ENCODE measurements at regions not wholly inside any gene's neighbourhood (a gene's known extent, or its start where the extent isn't known, plus 50 kb on each side); places are given as distances from the start of the nearest gene placed in this dataset.

DNA sequence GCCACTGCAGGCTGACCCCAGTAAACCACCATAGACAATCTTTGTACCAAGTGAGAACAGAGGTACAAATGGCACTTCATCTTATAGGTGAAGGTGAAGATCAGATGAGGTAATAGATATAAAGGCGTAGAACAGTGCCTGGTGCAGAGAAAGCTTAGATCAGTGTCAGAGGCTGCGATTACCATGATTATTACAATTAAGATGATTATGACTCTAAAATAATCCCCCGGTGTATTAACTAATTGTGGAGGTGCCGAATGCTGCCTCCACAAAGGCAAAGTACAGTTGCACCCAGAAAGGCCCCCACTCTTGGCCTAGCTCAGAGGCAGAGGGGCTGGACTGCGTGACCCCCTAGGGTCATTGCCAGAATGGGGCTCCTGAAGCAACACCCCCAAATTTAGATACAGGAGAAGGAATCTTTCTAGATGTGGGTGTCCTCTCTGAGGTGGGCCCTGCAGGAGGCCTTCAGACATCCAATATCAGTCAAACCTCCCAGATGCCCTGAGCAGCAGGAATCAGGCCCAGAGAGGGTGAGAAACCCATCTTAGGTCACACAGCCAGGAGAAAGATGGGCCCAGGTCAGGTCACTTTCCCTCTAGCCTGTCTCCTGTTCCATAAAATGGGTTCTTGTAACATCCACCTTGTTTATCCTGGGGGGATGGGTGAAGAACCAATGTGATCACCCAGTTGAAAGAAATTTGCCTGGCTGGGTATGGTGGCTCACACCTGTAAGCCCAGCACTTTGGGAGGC is 139.8 kb downstream of the PHETA1 start:
- TF ChIP-seq TEAD4 (IDR thresholded peaks at IDR 0.05), result no peak
- TF ChIP-seq EGR1 (IDR thresholded peaks at IDR 0.05), result no peak
- no peak for TF ChIP-seq CEBPB (IDR thresholded peaks at IDR 0.05)
- no peak for TF ChIP-seq ZBTB7A (IDR thresholded peaks at IDR 0.05; ENCODE audit: low read depth)
- no peak for TF ChIP-seq RAD21 (IDR thresholded peaks at IDR 0.05; ENCODE audit: low read depth)
- TF ChIP-seq YY1 (IDR thresholded peaks at IDR 0.05; ENCODE audit: low read depth), result no peak
- TF ChIP-seq TCF12 (IDR thresholded peaks at IDR 0.05; ENCODE audit: low read depth), result no peak
- TF ChIP-seq, protein P1, sequence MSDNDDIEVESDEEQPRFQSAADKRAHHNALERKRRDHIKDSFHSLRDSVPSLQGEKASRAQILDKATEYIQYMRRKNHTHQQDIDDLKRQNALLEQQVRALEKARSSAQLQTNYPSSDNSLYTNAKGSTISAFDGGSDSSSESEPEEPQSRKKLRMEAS (IDR thresholded peaks at IDR 0.05), result no peak
- TF ChIP-seq TAF1 (IDR thresholded peaks at IDR 0.05; ENCODE audit: low read depth), result no peak
- no peak for TF ChIP-seq FOXM1 (IDR thresholded peaks at IDR 0.05; ENCODE audit: borderline replicate concordance, low read depth)
- TF ChIP-seq, protein P2, sequence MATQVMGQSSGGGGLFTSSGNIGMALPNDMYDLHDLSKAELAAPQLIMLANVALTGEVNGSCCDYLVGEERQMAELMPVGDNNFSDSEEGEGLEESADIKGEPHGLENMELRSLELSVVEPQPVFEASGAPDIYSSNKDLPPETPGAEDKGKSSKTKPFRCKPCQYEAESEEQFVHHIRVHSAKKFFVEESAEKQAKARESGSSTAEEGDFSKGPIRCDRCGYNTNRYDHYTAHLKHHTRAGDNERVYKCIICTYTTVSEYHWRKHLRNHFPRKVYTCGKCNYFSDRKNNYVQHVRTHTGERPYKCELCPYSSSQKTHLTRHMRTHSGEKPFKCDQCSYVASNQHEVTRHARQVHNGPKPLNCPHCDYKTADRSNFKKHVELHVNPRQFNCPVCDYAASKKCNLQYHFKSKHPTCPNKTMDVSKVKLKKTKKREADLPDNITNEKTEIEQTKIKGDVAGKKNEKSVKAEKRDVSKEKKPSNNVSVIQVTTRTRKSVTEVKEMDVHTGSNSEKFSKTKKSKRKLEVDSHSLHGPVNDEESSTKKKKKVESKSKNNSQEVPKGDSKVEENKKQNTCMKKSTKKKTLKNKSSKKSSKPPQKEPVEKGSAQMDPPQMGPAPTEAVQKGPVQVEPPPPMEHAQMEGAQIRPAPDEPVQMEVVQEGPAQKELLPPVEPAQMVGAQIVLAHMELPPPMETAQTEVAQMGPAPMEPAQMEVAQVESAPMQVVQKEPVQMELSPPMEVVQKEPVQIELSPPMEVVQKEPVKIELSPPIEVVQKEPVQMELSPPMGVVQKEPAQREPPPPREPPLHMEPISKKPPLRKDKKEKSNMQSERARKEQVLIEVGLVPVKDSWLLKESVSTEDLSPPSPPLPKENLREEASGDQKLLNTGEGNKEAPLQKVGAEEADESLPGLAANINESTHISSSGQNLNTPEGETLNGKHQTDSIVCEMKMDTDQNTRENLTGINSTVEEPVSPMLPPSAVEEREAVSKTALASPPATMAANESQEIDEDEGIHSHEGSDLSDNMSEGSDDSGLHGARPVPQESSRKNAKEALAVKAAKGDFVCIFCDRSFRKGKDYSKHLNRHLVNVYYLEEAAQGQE (IDR thresholded peaks at IDR 0.05; ENCODE audit: low read depth), result no peak

DNA sequence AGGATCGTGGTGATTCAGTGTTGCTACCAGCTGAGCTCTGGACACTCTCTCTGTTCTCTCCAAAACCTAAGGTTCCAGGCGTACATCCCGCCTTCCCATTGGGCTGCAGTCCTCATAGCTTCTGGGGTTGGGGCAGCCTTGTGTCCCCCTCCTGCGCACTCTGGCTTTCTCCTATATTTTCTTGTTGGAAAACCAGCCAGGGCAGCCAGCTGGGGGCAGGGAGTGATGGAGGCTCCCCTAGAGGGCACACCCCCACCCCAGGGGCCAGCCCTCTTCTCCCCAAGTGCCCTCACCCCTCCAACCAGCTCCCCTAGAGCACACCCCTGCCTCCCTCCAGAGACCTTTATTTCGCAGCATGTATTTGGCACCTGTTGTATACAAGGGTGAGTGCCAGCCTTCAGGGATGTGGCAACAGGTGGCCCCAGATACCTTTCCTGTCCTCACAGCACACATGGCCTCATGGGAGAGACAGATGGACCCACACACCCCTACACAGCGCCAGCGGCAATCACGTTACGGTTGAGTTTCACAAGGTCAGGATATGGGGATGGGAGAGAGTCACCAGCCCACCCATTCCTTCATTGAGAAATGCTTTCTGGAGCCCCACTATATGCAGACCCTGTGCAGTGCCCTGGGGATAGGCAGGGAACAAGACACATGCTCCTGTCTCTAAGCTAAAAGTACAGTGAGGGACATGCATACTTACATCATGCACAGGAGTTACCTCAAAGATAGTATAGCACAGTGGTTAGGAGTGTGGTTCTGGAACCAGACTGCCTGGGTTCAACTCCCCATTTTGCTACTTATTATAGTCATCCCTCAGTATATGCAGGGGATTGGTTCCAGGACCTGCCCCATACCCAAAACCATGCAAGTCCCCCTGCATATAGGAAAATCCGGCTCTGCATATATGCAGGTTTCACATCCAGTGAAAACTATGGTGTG is 141.1 kb downstream of the PHETA1 start:
- no peak for TF ChIP-seq ZBTB7A (IDR thresholded peaks at IDR 0.05; ENCODE audit: low read depth)
- TF ChIP-seq YY1 (IDR thresholded peaks at IDR 0.05; ENCODE audit: low read depth), result no peak
- TF ChIP-seq FOXM1 (IDR thresholded peaks at IDR 0.05; ENCODE audit: borderline replicate concordance, low read depth), result no peak
- no peak for TF ChIP-seq CREB1 (IDR thresholded peaks at IDR 0.05; ENCODE audit: low read depth)
- TF ChIP-seq NFIC (IDR thresholded peaks at IDR 0.05), result no peak
- TF ChIP-seq RAD21 (IDR thresholded peaks at IDR 0.05; ENCODE audit: low read depth), result no peak
- TF ChIP-seq EGR1 (IDR thresholded peaks at IDR 0.05), result no peak
- TF ChIP-seq, protein P3, sequence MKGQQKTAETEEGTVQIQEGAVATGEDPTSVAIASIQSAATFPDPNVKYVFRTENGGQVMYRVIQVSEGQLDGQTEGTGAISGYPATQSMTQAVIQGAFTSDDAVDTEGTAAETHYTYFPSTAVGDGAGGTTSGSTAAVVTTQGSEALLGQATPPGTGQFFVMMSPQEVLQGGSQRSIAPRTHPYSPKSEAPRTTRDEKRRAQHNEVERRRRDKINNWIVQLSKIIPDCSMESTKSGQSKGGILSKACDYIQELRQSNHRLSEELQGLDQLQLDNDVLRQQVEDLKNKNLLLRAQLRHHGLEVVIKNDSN (IDR thresholded peaks at IDR 0.05), result no peak
- TF ChIP-seq TAF1 (IDR thresholded peaks at IDR 0.05; ENCODE audit: low read depth), result no peak
- TF ChIP-seq TCF12 (IDR thresholded peaks at IDR 0.05; ENCODE audit: low read depth), result no peak
- no peak for TF ChIP-seq EP300 (IDR thresholded peaks at IDR 0.05; ENCODE audit: borderline replicate concordance)
- TF ChIP-seq, protein P1 (IDR thresholded peaks at IDR 0.05), result no peak
- no peak for TF ChIP-seq TEAD4 (IDR thresholded peaks at IDR 0.05)
- TF ChIP-seq CEBPB (IDR thresholded peaks at IDR 0.05), result no peak
- TF ChIP-seq, protein P2 (IDR thresholded peaks at IDR 0.05; ENCODE audit: low read depth), result no peak

DNA sequence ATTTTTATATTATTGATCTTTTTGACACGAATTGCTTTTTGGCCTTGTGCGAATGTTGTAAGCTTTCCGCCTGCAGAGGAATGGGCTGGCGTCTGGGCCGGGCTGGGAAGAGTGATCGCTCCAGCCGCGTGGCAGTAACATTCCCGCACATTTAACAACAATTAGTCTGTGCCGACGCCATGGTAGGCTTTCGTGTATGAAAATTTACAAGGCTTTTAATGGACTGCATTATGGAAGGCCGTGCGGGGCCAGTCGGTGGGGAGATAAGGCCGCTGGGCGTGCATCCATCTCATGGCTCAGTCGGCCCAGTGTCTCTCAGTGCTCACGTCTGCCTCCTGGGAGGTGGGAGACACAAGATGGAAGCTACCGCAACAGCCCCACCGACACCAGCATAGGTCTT is 142.2 kb downstream of the PHETA1 start:
- no peak for TF ChIP-seq ZBTB7A (IDR thresholded peaks at IDR 0.05; ENCODE audit: low read depth)
- TF ChIP-seq, protein P3 (IDR thresholded peaks at IDR 0.05), result no peak
- TF ChIP-seq CEBPB (IDR thresholded peaks at IDR 0.05), result no peak
- no peak for TF ChIP-seq EP300 (IDR thresholded peaks at IDR 0.05; ENCODE audit: borderline replicate concordance)
- no peak for TF ChIP-seq RAD21 (IDR thresholded peaks at IDR 0.05; ENCODE audit: low read depth)
- TF ChIP-seq TEAD4 (IDR thresholded peaks at IDR 0.05), result no peak
- no peak for TF ChIP-seq CREB1 (IDR thresholded peaks at IDR 0.05; ENCODE audit: low read depth)
- no peak for TF ChIP-seq TCF12 (IDR thresholded peaks at IDR 0.05; ENCODE audit: low read depth)
- no peak for TF ChIP-seq EGR1 (IDR thresholded peaks at IDR 0.05)
- no peak for TF ChIP-seq FOXM1 (IDR thresholded peaks at IDR 0.05; ENCODE audit: borderline replicate concordance, low read depth)
- no peak for TF ChIP-seq YY1 (IDR thresholded peaks at IDR 0.05; ENCODE audit: low read depth)
- TF ChIP-seq, protein P2 (IDR thresholded peaks at IDR 0.05; ENCODE audit: low read depth), result no peak
- TF ChIP-seq, protein P1 (IDR thresholded peaks at IDR 0.05), result no peak
- TF ChIP-seq TAF1 (IDR thresholded peaks at IDR 0.05; ENCODE audit: low read depth), result no peak
- no peak for TF ChIP-seq NFIC (IDR thresholded peaks at IDR 0.05)

Data from Ishikawa (cell line).